Upper lobe of right lung (tissue), 1 donor: ENCODE measurements at regions not wholly inside any gene's neighbourhood (a gene's known extent, or its start where the extent isn't known, plus 50 kb on each side); places are given as distances from the start of the nearest gene placed in this dataset.
A peak's percentile ranks its signal among the peaks of the same experiment; 100 is the strongest.

Source experiments
- ATAC-seq: fragments of 200-7000 bp; cut with Tn5 transposase; one replicate; pipeline ENCODE4 v1.9.1; 2020; ENCODE audit warnings: mild to moderate bottlenecking, moderate library complexity
- DNase-seq: peaks from one replicate; pipeline ENCODE4 v3.0.0-alpha.2; 2020
- H3K27ac ChIP-seq: fragments of 200-600 bp; one replicate; pipeline ENCODE4 v1.8.0; 2022
- H3K27me3 ChIP-seq: fragments of 200-600 bp; one replicate; pipeline ENCODE4 v1.8.0; 2022; ENCODE audit warnings: mild to moderate bottlenecking
- H3K36me3 ChIP-seq: fragments of 200-600 bp; one replicate; pipeline ENCODE4 v1.8.0; 2022
- H3K4me1 ChIP-seq: fragments of 200-600 bp; one replicate; pipeline ENCODE4 v1.8.0; 2022
- H3K4me3 ChIP-seq: fragments of 200-600 bp; one replicate; pipeline ENCODE4 v1.8.0; 2022; ENCODE audit warnings: mild to moderate bottlenecking
- H3K9me3 ChIP-seq: fragments of 200-600 bp; one replicate; pipeline ENCODE4 v1.8.0; 2022
- CTCF ChIP-seq: fragments of 200-600 bp; IDR thresholded peaks from one replicate; pipeline ENCODE4 v1.8.0; 2022; ENCODE audit warnings: antibody characterized with exemption
- intact Hi-C: fragments of 100-400 bp; cut with DNase I; formaldehyde crosslinking; loops from one replicate; pipeline ENCODE4 v1.11.0; 2022
- donor health status: DM: no; HTN: yes; CAD: no; lungs with severe emphysema.

- Histone ChIP-seq H3K27me3 (no peaks in the 10 kb centered on the region), H3K4me1 (peaks cover 21% of the 10 kb centered on the region), H3K4me3 (no peak overlapping the region), H3K9me3 (no peaks in the 10 kb centered on the region), H3K36me3 (no peaks in the 10 kb centered on the region), H3K27ac (no peak overlapping the region)
- peak; percentile 94 for ATAC-seq
- TF ChIP-seq CTCF = peak; percentile 80
- DNase-seq = no peak
- intact Hi-C loops = no loop called here
Observed at GRCh38 chr5:82351754-82352145, 73.6 kb upstream of the RPS23 start.

- no peak overlapping the region for H3K4me3 ChIP-seq
- intact Hi-C loops = no loop called here
- no peak overlapping the region for H3K27ac ChIP-seq
- no peak for ATAC-seq
- no peak for DNase-seq
- H3K27me3 ChIP-seq = no peaks in the 10 kb centered on the region
- H3K36me3 ChIP-seq = no peaks in the 10 kb centered on the region
- H3K4me1 ChIP-seq = peaks cover 16% of the 10 kb centered on the region
- TF ChIP-seq CTCF = no peak
- H3K9me3 ChIP-seq = no peaks in the 10 kb centered on the region
Observed at GRCh38 chr5:82351297-82351696, 73.1 kb upstream of the RPS23 start.

- no peak for DNase-seq
- no peaks in the 10 kb centered on the region for H3K27me3 ChIP-seq
- intact Hi-C loops = no loop called here
- ATAC-seq = peak; percentile 39
- no peak overlapping the region for H3K27ac ChIP-seq
- H3K36me3 ChIP-seq = no peaks in the 10 kb centered on the region
- no peak overlapping the region for H3K4me3 ChIP-seq
- no peaks in the 10 kb centered on the region for H3K9me3 ChIP-seq
- peaks cover 12% of the 10 kb centered on the region for H3K4me1 ChIP-seq
- peak; percentile 44 for TF ChIP-seq CTCF
Observed at GRCh38 chr5:82349652-82350051, 71.5 kb upstream of the RPS23 start.

- no peak for DNase-seq
- TF ChIP-seq CTCF = no peak
- intact Hi-C loops = no loop called here
- Histone ChIP-seq H3K4me3 (no peak overlapping the region), H3K27ac (no peak overlapping the region), H3K27me3 (no peaks in the 10 kb centered on the region), H3K9me3 (no peaks in the 10 kb centered on the region), H3K4me1 (peaks cover 12% of the 10 kb centered on the region), H3K36me3 (no peaks in the 10 kb centered on the region)
- no peak for ATAC-seq
Observed at GRCh38 chr5:82348784-82349425, 70.8 kb upstream of the RPS23 start.

- Histone ChIP-seq H3K9me3 (no peaks in the 10 kb centered on the region), H3K27me3 (no peaks in the 10 kb centered on the region), H3K27ac (peak overlapping the region; percentile 26), H3K4me1 (peaks cover 12% of the 10 kb centered on the region), H3K4me3 (no peak overlapping the region), H3K36me3 (no peaks in the 10 kb centered on the region)
- no peak for ATAC-seq
- no peak for TF ChIP-seq CTCF
- intact Hi-C loops = no loop called here
- no peak for DNase-seq
Observed at GRCh38 chr5:82347201-82347865, 69.2 kb upstream of the RPS23 start.
